Heart right ventricle (tissue), 16 donors: ENCODE measurements at regions not wholly inside any gene's neighbourhood (a gene's known extent, or its start where the extent isn't known, plus 50 kb on each side); places are given as distances from the start of the nearest gene placed in this dataset.

Experiments
- ATAC-seq, 8 donors: fragments of 200-7000 bp; cut with Tn5 transposase; one replicate each; pipeline ENCODE4 v1.9.1; 2020; ENCODE audit warnings: mild to moderate bottlenecking in 8 of 8, moderate library complexity in 8 of 8, moderate number of reproducible peaks in 1 of 8
- DNase-seq, 2 donors: peaks; one replicate each; pipeline ENCODE4 v3.0.0-alpha.2; 2020
- H3K27ac ChIP-seq, 10 donors: fragments of 200-600 bp; sonication (generic) in 2 of 10; one replicate each; pipeline versions ENCODE4 v1.5.0 to v1.8.0; 2020 to 2022; ENCODE audit warnings: mild to moderate bottlenecking in 3 of 10
- H3K27me3 ChIP-seq, 7 donors: fragments of 200-600 bp; one replicate each; pipeline ENCODE4 v1.8.0; 2021 to 2022; ENCODE audit warnings: mild to moderate bottlenecking in 2 of 7
- H3K36me3 ChIP-seq, 9 donors: fragments of 200-600 bp; sonication (generic) in 1 of 9; one replicate each; pipeline versions ENCODE4 v1.5.0 to v1.8.0; 2020 to 2022; ENCODE audit warnings: mild to moderate bottlenecking in 2 of 9
- H3K4me1 ChIP-seq, 9 donors: fragments of 200-600 bp; sonication (generic) in 1 of 9; one replicate each; pipeline versions ENCODE4 v1.5.0 to v1.8.0; 2020 to 2022; ENCODE audit warnings: mild to moderate bottlenecking in 4 of 9
- H3K4me3 ChIP-seq, 10 donors: fragments of 200-600 bp; sonication (generic) in 2 of 10; one replicate each; pipeline versions ENCODE4 v1.5.0 to v1.8.0; 2020 to 2022; ENCODE audit warnings: mild to moderate bottlenecking in 7 of 10, moderate library complexity in 2 of 10
- H3K9me3 ChIP-seq, 11 donors: fragments of 200-600 bp in 10 of 11; sonication (generic) in 2 of 11; one replicate each; pipeline versions ENCODE4 v1.5.0 to v1.8.0; 2013 to 2022; ENCODE audit warnings: mild to moderate bottlenecking in 2 of 11, control low read depth in 1 of 11, moderate library complexity in 1 of 11
- CTCF ChIP-seq, 9 donors: fragments of 200-600 bp; sonication (generic) in 2 of 9; IDR thresholded peaks; one replicate each; pipeline versions ENCODE4 v1.5.0 to v1.8.0; 2021 to 2022; ENCODE audit warnings: antibody characterized with exemption in 9 of 9, mild to moderate bottlenecking in 5 of 9, moderate library complexity in 1 of 9
- WGBS, 2 donors: extraction: QIAGEN DNeasy Blood & Tissue Kit; methylation state at CpG; one replicate each; pipeline ENCODE4 v1.1.7; 2013; ENCODE audit warnings: inconsistent platforms in 1 of 2; 5-methylcytosine and 5-hydroxymethylcytosine counted together
- intact Hi-C, 10 donors: fragments of 100-400 bp; cut with DNase I; formaldehyde crosslinking; loops; one replicate each; pipeline versions ENCODE4 v1.11.1 to v1.14.2; 2022
- donor health status: Arrhythmogenic right ventricular cardiomyopathy.
- donor health status: ischemic (EF 13 %, LVEDD 7.1; RV severe dilation, severe dysfunction).
- donor health status: healthy with polysubstance abuse.
- donor health status: DM: no; HTN: yes; CAD: no.
- donor health status: DM: no; HTN: no; CAD: no.
- donor health status: ischemic (EF 25% LVEDD 6.9; RV normal size, moderate dysfunction).
- donor health status: ischemic (EF 25% LVEDD 5.7; RV mildly dilated, moderate dysfunction).
- donor health status: healthy.
- donor health status: DM: yes; HTN: yes; CAD: no.
- donor health status: Ischemic cardiomyopathy.
- donor health status: ischemic (EF 35%, LVEDD 5.7; RV mildly dilated, moderate dysfunction).
- donor health status: nonischemic (EF 11% LVEDD 7.7; RV severe dilation, severe dysfunction).
- donor health status: DM: yes; HTN: yes; CAD: no.
- donor health status: PGD.
- donor health status: ischemic (EF 29% LVEDD 5.4; RV normal size, mild dysfunction).
- donor health status: nonischemic (EF 23%, LVEDD 6.1; RV moderate dilation, normal function).

DNA sequence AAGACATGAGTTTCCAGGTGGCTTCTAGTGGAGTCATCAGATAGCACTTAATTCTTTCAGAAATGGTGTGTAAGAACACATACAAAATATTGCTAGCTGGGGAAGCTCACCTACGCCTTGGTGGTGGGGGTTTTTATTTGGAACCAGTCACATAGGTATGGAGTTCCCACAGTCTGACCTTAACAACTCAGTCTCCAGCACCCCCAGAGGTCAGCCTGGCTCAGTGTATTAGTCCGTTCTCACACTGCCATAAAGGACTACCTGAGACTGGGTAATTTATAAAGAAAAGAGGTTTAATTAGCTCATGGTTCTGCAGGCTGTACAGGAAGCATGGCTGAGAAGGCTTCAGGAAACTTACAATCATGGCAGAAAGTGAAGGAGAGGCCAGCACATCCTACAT is 317.5 kb upstream of the ZC3H12C start:
- Histone ChIP-seq H3K4me3 (no peak overlapping the region), H3K4me1 (no peaks in the 10 kb centered on the region), H3K9me3 (no peaks in the 10 kb centered on the region), H3K27me3 (no peaks in the 10 kb centered on the region), H3K27ac (no peak overlapping the region), H3K36me3 (no peaks in the 10 kb centered on the region)
- WGBS, 2 donors, result 80 to 83% methylated on average over 2 of the region's 2 CpGs
- no peak for DNase-seq
- intact Hi-C loops, result no loop called here
- TF ChIP-seq CTCF (IDR thresholded peaks at IDR 0.05), result no peak
- ATAC-seq, result no peak

GRCh38 chr11:109783014-109783413 is 310.2 kb upstream of the ZC3H12C start:
- DNase-seq, result no peak
- no peaks in the 10 kb centered on the region for H3K36me3 ChIP-seq
- intact Hi-C loops, result no loop called here
- H3K4me1 ChIP-seq, result no peaks in the 10 kb centered on the region
- no peak overlapping the region for H3K27ac ChIP-seq
- no peak for TF ChIP-seq CTCF (IDR thresholded peaks at IDR 0.05)
- WGBS, 2 donors, result 78 to 85% methylated on average over 3 of the region's 3 CpGs
- no peaks in the 10 kb centered on the region for H3K27me3 ChIP-seq
- ATAC-seq, result no peak
- no peak overlapping the region for H3K4me3 ChIP-seq
- no peaks in the 10 kb centered on the region for H3K9me3 ChIP-seq

- intact Hi-C loops, result no loop called here
- H3K4me3 ChIP-seq, result no peak overlapping the region
- DNase-seq, result no peak
- no peaks in the 10 kb centered on the region for H3K36me3 ChIP-seq
- peaks cover 0 to under 1% (median 0%) of the 10 kb centered on the region in 7 donors for H3K27me3 ChIP-seq
- TF ChIP-seq CTCF (IDR thresholded peaks at IDR 0.05), result no peak
- WGBS, 2 donors, result 58 to 61% methylated on average over 3 of the region's 3 CpGs
- H3K9me3 ChIP-seq, result no peaks in the 10 kb centered on the region
- no peaks in the 10 kb centered on the region for H3K4me1 ChIP-seq
- no peak overlapping the region for H3K27ac ChIP-seq
- ATAC-seq, result no peak
These were observed 309.4 kb upstream of the ZC3H12C start for GRCh38 chr11:109783840-109784239.

- Histone ChIP-seq H3K4me3 (no peak overlapping the region), H3K4me1 (no peaks in the 10 kb centered on the region), H3K27ac (no peak overlapping the region), H3K36me3 (no peaks in the 10 kb centered on the region), H3K9me3 (no peaks in the 10 kb centered on the region), H3K27me3 (peaks cover 0 to 3% (median 0%) of the 10 kb centered on the region in 7 donors)
- ATAC-seq, result no peak
- WGBS, 2 donors, result 84 to 89% methylated on average over 3 of the region's 3 CpGs
- TF ChIP-seq CTCF (IDR thresholded peaks at IDR 0.05), result no peak
- intact Hi-C loops, result no loop called here
- DNase-seq, result no peak
These were observed 308.7 kb upstream of the ZC3H12C start for GRCh38 chr11:109784536-109784935.

DNA sequence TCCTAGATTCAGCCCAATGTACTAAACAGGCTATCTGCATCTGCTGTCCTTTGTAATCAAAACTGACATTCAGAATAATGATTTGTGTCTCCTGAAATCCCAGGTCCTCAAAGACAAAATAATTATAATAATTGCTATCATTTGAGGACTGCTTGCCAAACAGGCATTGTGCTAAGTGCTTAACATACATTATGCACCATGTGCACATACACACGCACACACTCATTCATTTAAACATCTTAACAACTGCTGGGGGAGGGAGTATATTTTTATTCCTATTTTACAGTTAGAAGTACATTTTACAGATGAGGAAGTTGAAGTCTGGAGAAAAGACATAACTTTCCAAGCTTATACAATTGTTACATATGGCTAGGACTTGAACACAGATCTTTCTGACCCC is 308.0 kb upstream of the ZC3H12C start:
- ATAC-seq (no peak), DNase-seq (no peak)
- Histone ChIP-seq H3K4me1 (no peaks in the 10 kb centered on the region), H3K27ac (peak overlapping the region in 1 of 10 donors; percentile 5), H3K36me3 (no peaks in the 10 kb centered on the region), H3K9me3 (no peaks in the 10 kb centered on the region), H3K27me3 (peaks cover 0 to 3% (median 0%) of the 10 kb centered on the region in 7 donors), H3K4me3 (no peak overlapping the region)
- 84 to 92% methylated on average over 1 of the region's 1 CpG for WGBS, 2 donors
- TF ChIP-seq CTCF (IDR thresholded peaks at IDR 0.05), result no peak
- intact Hi-C loops, result no loop called here
